SK-N-SH (cell line): ENCODE measurements at regions not wholly inside any gene's neighbourhood (a gene's known extent, or its start where the extent isn't known, plus 50 kb on each side); places are given as distances from the start of the nearest gene placed in this dataset.

Experiments
- CTCF ChIA-PET: fragments of 300-600, 350-600 bp; formaldehyde crosslinking; extraction: SDS; loops from one replicate; lab custom pipeline; 2021; lab: Yijun Ruan, JAX
- POLR2A ChIA-PET: fragments of 350-600 bp; sonication (Branson Sonifier 250); formaldehyde crosslinking; extraction: SDS; loops from one replicate; lab custom pipeline; 2020; ENCODE audit warnings: antibody characterized with exemption, inconsistent platforms; lab: Yijun Ruan, JAX
- DNase-seq: peaks from one replicate; pipeline ENCODE4 v3.0.0; 2012
- H2AFZ ChIP-seq: fragments of 200-600 bp; sonication (generic); 2 replicates; pipeline ENCODE4 v1.8.1; 2016; ENCODE audit warnings: antibody characterized with exemption, mild to moderate bottlenecking, low read depth
- H3F3A ChIP-seq: fragments of 200-600 bp; sonication (generic); replicated peaks from 2 replicates; pipeline ENCODE3; 2016; ENCODE audit warnings: antibody characterized with exemption, mild to moderate bottlenecking; ENCODE audit not compliant: insufficient read depth
- H3K27ac ChIP-seq, 2 experiments: fragments of 200-500 bp in 1 of 2; fragments of 200-600 bp in 1 of 2; sonication (Bioruptor generic) in 1 of 2; sonication (generic), shearing (Covaris generic) in 1 of 2; 2 replicates each; pipeline versions ENCODE4 v1.5.1 to v1.6.1; 2014 to 2016; ENCODE audit warnings: low read depth in 2 of 2, inconsistent platforms in 1 of 2, low read length in 1 of 2, mild to moderate bottlenecking in 1 of 2, mixed read lengths in 1 of 2
- H3K27me3 ChIP-seq: fragments of 200-600 bp; sonication (generic), shearing (Covaris generic); 2 replicates; pipeline ENCODE4 v1.6.1; 2016; ENCODE audit warnings: mixed run types; ENCODE audit not compliant: insufficient read depth
- H3K36me3 ChIP-seq, 2 experiments: fragments of 200-500 bp in 1 of 2; fragments of 200-600 bp in 1 of 2; sonication (Bioruptor generic) in 1 of 2; sonication (generic) in 1 of 2; replicated peaks in 1 of 2; 2 replicates each; pipeline versions ENCODE3 to v1.5.1; 2014 to 2016; ENCODE audit warnings: low read length in 1 of 2, mild to moderate bottlenecking in 1 of 2; ENCODE audit not compliant: insufficient read depth in 2 of 2, control insufficient read depth in 1 of 2
- H3K4me1 ChIP-seq, 2 experiments: fragments of 200-500 bp in 1 of 2; fragments of 200-600 bp in 1 of 2; sonication (Bioruptor generic) in 1 of 2; sonication (generic), shearing (Covaris generic) in 1 of 2; 2 replicates each; pipeline versions ENCODE4 v1.5.1 to v1.6.1; 2014 to 2016; ENCODE audit warnings: low read depth in 1 of 2, low read length in 1 of 2, mixed run types in 1 of 2; ENCODE audit not compliant: insufficient read depth in 2 of 2, control insufficient read depth in 1 of 2
- H3K4me2 ChIP-seq: fragments of 200-600 bp; sonication (generic), shearing (Covaris generic); 2 replicates; pipeline ENCODE4 v1.6.1; 2017; ENCODE audit warnings: mixed run types
- H3K4me3 ChIP-seq, 2 experiments: fragments of 200-500 bp in 1 of 2; fragments of 200-600 bp in 1 of 2; sonication (Bioruptor generic) in 1 of 2; sonication (generic), shearing (Covaris generic) in 1 of 2; 2 replicates each; pipeline versions ENCODE4 v1.5.1 to v1.8.1; 2014 to 2016; ENCODE audit warnings: low read depth in 2 of 2, inconsistent platforms in 1 of 2, low read length in 1 of 2, mild to moderate bottlenecking in 1 of 2, mixed read lengths in 1 of 2, moderate library complexity in 1 of 2
- H3K79me2 ChIP-seq: fragments of 200-600 bp; sonication (generic); 2 replicates; pipeline ENCODE4 v1.8.1; 2017; ENCODE audit warnings: mild to moderate bottlenecking; ENCODE audit not compliant: insufficient read depth
- H3K9ac ChIP-seq: fragments of 200-600 bp; sonication (generic); 2 replicates; pipeline ENCODE4 v1.6.1; 2017; ENCODE audit warnings: mixed run types
- H3K9me2 ChIP-seq: fragments of 200-600 bp; sonication (generic); 2 replicates; pipeline ENCODE4 v1.6.1; 2017; ENCODE audit warnings: mixed run types
- H3K9me3 ChIP-seq: fragments of 200-600 bp; sonication (generic); 2 replicates; pipeline ENCODE4 v1.6.1; 2017; ENCODE audit warnings: mixed run types, mild to moderate bottlenecking, moderate library complexity
- H4K20me1 ChIP-seq: fragments of 200-600 bp; sonication (generic); 2 replicates; pipeline ENCODE4 v1.6.1; 2017; ENCODE audit warnings: mild to moderate bottlenecking, mixed run types; ENCODE audit not compliant: insufficient read depth
- CHD2 ChIP-seq: fragments of 150-350 bp; IDR thresholded peaks from 2 replicates; pipeline ENCODE4 v1.6.1; 2018; ENCODE audit warnings: low read length; ENCODE audit not compliant: partially characterized antibody
- ELF1 ChIP-seq: IDR thresholded peaks from 2 replicates; pipeline ENCODE4 v1.4.0; 2012
- EP300 ChIP-seq, 2 experiments: IDR thresholded peaks; 2 replicates each; pipeline versions ENCODE4 v1.4.0 to v1.6.1; 2012; ENCODE audit warnings: borderline replicate concordance in 1 of 2, low read depth in 1 of 2, low read length in 1 of 2
- EZH2phosphoT487 ChIP-seq: fragments of 200-600 bp; sonication (generic); IDR thresholded peaks from 2 replicates; pipeline ENCODE4 v1.6.1; 2017; ENCODE audit warnings: low read depth, mixed run types, mild to moderate bottlenecking, antibody characterized with exemption, moderate library complexity, borderline replicate concordance
- FOSL2 ChIP-seq: IDR thresholded peaks from 2 replicates; pipeline ENCODE4 v1.4.0; 2012; ENCODE audit warnings: low read depth, mild to moderate bottlenecking, moderate library complexity, borderline replicate concordance
- REST ChIP-seq: IDR thresholded peaks from 2 replicates; pipeline ENCODE4 v1.6.1; 2012; ENCODE audit warnings: mild to moderate bottlenecking, low read depth, low read length, moderate library complexity
- TEAD4 ChIP-seq: IDR thresholded peaks from 2 replicates; pipeline ENCODE4 v1.4.0; 2012; ENCODE audit warnings: mild to moderate bottlenecking, borderline replicate concordance; ENCODE audit not compliant: insufficient read depth
- YY1 ChIP-seq: IDR thresholded peaks from 2 replicates; pipeline ENCODE4 v1.4.0; 2012; ENCODE audit warnings: low read depth, mild to moderate bottlenecking
- WGBS: methylation state at CpG from one replicate; pipeline ENCODE4 v1.1.6; 2017; ENCODE audit warnings: low lambda C conversion rate; 5-methylcytosine and 5-hydroxymethylcytosine counted together
- TF ChIP-seq, protein P1 (sequence below): IDR thresholded peaks from 2 replicates; pipeline ENCODE4; 2012

DNA sequence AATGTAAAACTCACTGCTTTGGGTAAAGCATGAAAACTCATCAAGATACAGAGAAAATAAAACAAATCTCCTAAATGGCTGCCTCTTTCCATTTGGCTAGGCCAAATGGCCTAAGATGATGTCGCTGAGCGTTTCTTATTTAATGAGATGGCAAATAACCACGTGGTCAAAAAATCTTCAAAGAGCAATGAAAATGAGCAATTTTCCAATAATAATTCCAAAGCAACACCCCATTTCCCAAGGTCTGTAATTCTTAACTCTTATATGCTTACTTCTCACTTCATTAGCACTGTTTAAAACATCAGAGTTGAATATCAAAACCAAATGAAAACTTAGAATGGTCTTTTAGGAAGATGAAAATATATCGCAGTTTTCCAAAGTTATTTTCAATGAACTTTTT is 222.3 kb upstream of the MID1 start:
- ChIA-PET CTCF (no interaction called here), POLR2A (no interaction called here)
- Histone ChIP-seq H3K79me2 (no peaks in the 10 kb centered on the region), H3K9me2 (no peaks in the 10 kb centered on the region), H3K4me2 (no peak overlapping the region), H3F3A (no peaks in the 10 kb centered on the region), H2AFZ (no peak overlapping the region), H3K27ac (no peak overlapping the region), H3K36me3 (no peaks in the 10 kb centered on the region), H3K27me3 (no peaks in the 10 kb centered on the region), H3K9ac (no peak overlapping the region), H3K4me1 (no peaks in the 10 kb centered on the region), H4K20me1 (no peaks in the 10 kb centered on the region), H3K9me3 (no peaks in the 10 kb centered on the region), H3K4me3 (no peak overlapping the region)
- no peak for DNase-seq
- 49% methylated on average over 4 of the region's 4 CpGs for WGBS
- TF ChIP-seq TEAD4 (no peak), EP300 (IDR thresholded peaks at IDR 0.05; ENCODE audit: borderline replicate concordance in 1 of 2, low read depth in 1 of 2, low read length in 1 of 2) (no peak), EZH2phosphoT487 (no peak), CHD2 (no peak), FOSL2 (no peak), YY1 (no peak), REST (no peak)
- TF ChIP-seq, protein P1, sequence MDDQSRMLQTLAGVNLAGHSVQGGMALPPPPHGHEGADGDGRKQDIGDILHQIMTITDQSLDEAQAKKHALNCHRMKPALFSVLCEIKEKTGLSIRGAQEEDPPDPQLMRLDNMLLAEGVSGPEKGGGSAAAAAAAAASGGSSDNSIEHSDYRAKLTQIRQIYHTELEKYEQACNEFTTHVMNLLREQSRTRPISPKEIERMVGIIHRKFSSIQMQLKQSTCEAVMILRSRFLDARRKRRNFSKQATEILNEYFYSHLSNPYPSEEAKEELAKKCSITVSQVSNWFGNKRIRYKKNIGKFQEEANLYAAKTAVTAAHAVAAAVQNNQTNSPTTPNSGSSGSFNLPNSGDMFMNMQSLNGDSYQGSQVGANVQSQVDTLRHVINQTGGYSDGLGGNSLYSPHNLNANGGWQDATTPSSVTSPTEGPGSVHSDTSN = no peak

GRCh38 chrX:10847333-10847732 is 226.9 kb upstream of the MID1 start:
- H3F3A ChIP-seq = no peaks in the 10 kb centered on the region
- H3K36me3 ChIP-seq = no peaks in the 10 kb centered on the region
- no peak overlapping the region for H3K4me2 ChIP-seq
- H3K9me2 ChIP-seq = no peaks in the 10 kb centered on the region
- H3K4me1 ChIP-seq = no peaks in the 10 kb centered on the region
- H3K27me3 ChIP-seq = no peaks in the 10 kb centered on the region
- ChIA-PET CTCF (interaction anchor here (0.8 kb wide), 1 partner anchor 10 kb away, joined by 3 read pairs; no protein-coding TSS in a partner anchor), POLR2A (no interaction called here)
- no peaks in the 10 kb centered on the region for H4K20me1 ChIP-seq
- no peak overlapping the region for H3K27ac ChIP-seq
- TF ChIP-seq FOSL2 (0 out of 2 replicates have a peak, but pooled peaks have one; percentile 4), ELF1 (no peak), REST (no peak)
- H3K4me3 ChIP-seq = no peak overlapping the region
- H3K79me2 ChIP-seq = no peaks in the 10 kb centered on the region
- H2AFZ ChIP-seq = no peak overlapping the region
- no peaks in the 10 kb centered on the region for H3K9me3 ChIP-seq
- no peak overlapping the region for H3K9ac ChIP-seq
- no peak for DNase-seq
